Nephron (organoid): ENCODE measurements at regions not wholly inside any gene's neighbourhood (a gene's known extent, or its start where the extent isn't known, plus 50 kb on each side); places are given as distances from the start of the nearest gene placed in this dataset.

Experiments
- H3K27ac Mint-ChIP-seq, 3 experiments: 2 replicates each; pipeline ENCODE4 v1.8.0; 2020; ENCODE audit warnings: mixed read lengths in 3 of 3, mild to moderate bottlenecking in 2 of 3, moderate library complexity in 1 of 3
- H3K27me3 Mint-ChIP-seq: 2 replicates; pipeline ENCODE4 v1.8.0; 2021; ENCODE audit warnings: low read depth, mild to moderate bottlenecking, moderate library complexity, mixed read lengths
- H3K36me3 Mint-ChIP-seq: 2 replicates; pipeline ENCODE4 v1.8.0; 2020; ENCODE audit warnings: low read depth, mixed read lengths
- H3K4me1 Mint-ChIP-seq: 2 replicates; pipeline ENCODE4 v1.8.0; 2020; ENCODE audit warnings: mixed read lengths
- H3K4me3 Mint-ChIP-seq, 3 experiments: 2 replicates each; pipeline ENCODE4 v1.8.0; 2020; ENCODE audit warnings: mild to moderate bottlenecking in 3 of 3, mixed read lengths in 3 of 3, moderate library complexity in 2 of 3
- H3K9me3 Mint-ChIP-seq: 2 replicates; pipeline ENCODE4 v1.8.0; 2020; ENCODE audit warnings: mixed read lengths
- CTCF ChIP-seq, 3 experiments: fragments of 200-600 bp; sonication (generic); IDR thresholded peaks; one replicate each; pipeline ENCODE4 v1.5.0; 2021; ENCODE audit warnings: antibody characterized with exemption in 3 of 3; ENCODE audit not compliant: unreplicated experiment in 3 of 3

- TF ChIP-seq CTCF (IDR thresholded peaks at IDR 0.05; ENCODE audit: unreplicated experiment in 3 of 3), result no peak
- Mint-ChIP-seq H3K36me3 (no peaks in the 10 kb centered on the region), H3K27ac (no peak overlapping the region), H3K4me3 (no peak overlapping the region), H3K4me1 (peaks cover 30% of the 10 kb centered on the region), H3K9me3 (peaks cover 25% of the 10 kb centered on the region), H3K27me3 (peaks cover 3% of the 10 kb centered on the region)
Measured at GRCh38 chr13:34594507-34594906, 347.6 kb upstream of the NBEA start.

GRCh38 chr13:34608331-34608730, 333.7 kb upstream of the NBEA start:
- H3K9me3 Mint-ChIP-seq, result peaks cover 4% of the 10 kb centered on the region
- no peaks in the 10 kb centered on the region for H3K27me3 Mint-ChIP-seq
- H3K36me3 Mint-ChIP-seq, result no peaks in the 10 kb centered on the region
- no peak overlapping the region for H3K27ac Mint-ChIP-seq
- H3K4me3 Mint-ChIP-seq, result no peak overlapping the region
- no peak for TF ChIP-seq CTCF (IDR thresholded peaks at IDR 0.05; ENCODE audit: unreplicated experiment in 3 of 3)
- peaks cover 15% of the 10 kb centered on the region for H3K4me1 Mint-ChIP-seq

GRCh38 chr13:34611671-34612070, 330.4 kb upstream of the NBEA start:
- Mint-ChIP-seq H3K27me3 (peaks cover 5% of the 10 kb centered on the region), H3K4me1 (peaks cover 7% of the 10 kb centered on the region), H3K36me3 (no peaks in the 10 kb centered on the region), H3K27ac (peak overlapping the region in 1 of 3 experiments; percentile 1), H3K9me3 (peaks cover under 1% of the 10 kb centered on the region), H3K4me3 (no peak overlapping the region)
- TF ChIP-seq CTCF (IDR thresholded peaks at IDR 0.05; ENCODE audit: unreplicated experiment in 3 of 3), result no peak

GRCh38 chr13:34617473-34618083, 324.5 kb upstream of the NBEA start:
- TF ChIP-seq CTCF (IDR thresholded peaks at IDR 0.05; ENCODE audit: unreplicated experiment in 3 of 3), result no peak
- Mint-ChIP-seq H3K4me1 (peaks cover 20% of the 10 kb centered on the region), H3K27me3 (peaks cover 5% of the 10 kb centered on the region), H3K27ac (no peak overlapping the region), H3K9me3 (no peaks in the 10 kb centered on the region), H3K36me3 (no peaks in the 10 kb centered on the region), H3K4me3 (no peak overlapping the region)

- no peaks in the 10 kb centered on the region for H3K9me3 Mint-ChIP-seq
Measured at GRCh38 chr13:34618654-34619053, 323.4 kb upstream of the NBEA start.

More at GRCh38 chr13:34618654-34619053, 323.4 kb upstream of the NBEA start:
- H3K27ac Mint-ChIP-seq, result no peak overlapping the region
- no peak for TF ChIP-seq CTCF (IDR thresholded peaks at IDR 0.05; ENCODE audit: unreplicated experiment in 3 of 3)
- H3K36me3 Mint-ChIP-seq, result no peaks in the 10 kb centered on the region
- peaks cover 5% of the 10 kb centered on the region for H3K27me3 Mint-ChIP-seq
- H3K4me3 Mint-ChIP-seq, result no peak overlapping the region
- peaks cover 20% of the 10 kb centered on the region for H3K4me1 Mint-ChIP-seq
